ENCODE measurements at regions not wholly inside any gene's neighbourhood (a gene's known extent, or its start where the extent isn't known, plus 50 kb on each side); places are given as distances from the start of the nearest gene placed in this dataset.

DNA sequence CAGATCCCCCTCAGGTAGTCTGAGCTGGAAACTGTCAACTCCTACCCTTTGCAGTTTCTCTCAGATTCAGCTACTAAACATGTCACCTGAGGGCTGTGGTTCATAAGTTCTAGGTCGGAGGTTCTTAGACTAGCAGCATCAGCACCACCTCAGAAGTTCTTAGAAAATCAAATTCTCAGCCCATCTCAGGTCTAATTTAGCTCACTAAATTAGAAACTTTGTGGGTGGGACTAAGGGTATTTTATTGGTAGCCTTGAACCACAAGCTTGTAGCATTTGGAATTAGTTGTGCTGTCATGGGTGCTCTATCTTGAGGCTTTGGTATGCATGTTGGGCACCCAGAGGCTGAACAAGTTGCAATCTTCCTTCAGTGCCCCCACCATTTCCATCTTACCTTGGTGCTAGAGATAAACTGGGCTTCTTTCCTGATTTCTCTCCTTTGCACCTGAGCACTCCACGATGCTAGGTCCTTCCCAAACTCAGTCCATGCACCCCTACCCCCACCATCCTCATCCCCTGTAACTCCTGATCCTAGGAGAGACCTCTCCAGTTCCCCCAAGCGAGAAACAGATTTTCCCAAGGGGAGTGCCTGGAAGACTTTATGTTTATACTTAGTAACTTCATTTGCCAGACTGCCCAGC lies 54.2 kb downstream of the S1PR1 start:
- DNase-seq = no peak

DNA sequence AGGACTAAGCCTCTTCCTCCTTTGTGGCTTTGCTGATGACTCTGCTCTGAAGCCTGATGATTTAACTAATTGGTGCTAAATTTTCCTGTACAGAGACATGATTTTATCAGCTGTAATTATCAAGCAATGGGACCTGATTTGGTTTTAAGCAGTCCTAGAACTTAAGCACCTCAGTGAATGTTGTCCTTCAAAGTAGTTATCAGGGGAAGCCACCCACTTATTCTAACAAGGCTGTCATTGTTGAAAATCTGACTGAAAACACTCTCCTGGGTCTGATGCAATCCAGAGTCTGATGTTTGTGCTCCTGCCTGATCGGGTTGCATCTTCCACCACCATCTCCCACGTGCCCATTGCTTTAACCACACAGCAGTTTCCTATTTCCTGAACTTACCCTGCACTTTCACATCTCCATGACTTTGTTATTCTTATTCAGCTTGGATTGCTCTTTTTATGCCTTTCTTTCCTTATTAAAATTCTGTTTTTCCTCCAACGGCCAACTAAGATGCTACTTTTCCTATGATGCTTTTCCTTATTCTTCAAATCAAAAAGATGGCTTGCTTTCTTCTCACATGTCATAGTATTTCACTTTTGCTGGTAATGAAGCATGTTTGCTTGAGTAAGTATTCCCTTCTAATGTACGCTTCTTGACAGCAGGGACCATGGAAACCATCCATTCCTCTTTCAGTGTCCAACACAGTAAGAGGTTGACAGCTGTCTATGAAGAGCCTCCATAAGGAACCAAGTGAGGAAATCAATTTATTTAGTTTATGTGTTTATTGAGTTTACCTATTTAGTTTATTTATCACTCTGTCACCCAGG lies 55.0 kb downstream of the S1PR1 start:
- DNase-seq = peak; percentile 18

DNA sequence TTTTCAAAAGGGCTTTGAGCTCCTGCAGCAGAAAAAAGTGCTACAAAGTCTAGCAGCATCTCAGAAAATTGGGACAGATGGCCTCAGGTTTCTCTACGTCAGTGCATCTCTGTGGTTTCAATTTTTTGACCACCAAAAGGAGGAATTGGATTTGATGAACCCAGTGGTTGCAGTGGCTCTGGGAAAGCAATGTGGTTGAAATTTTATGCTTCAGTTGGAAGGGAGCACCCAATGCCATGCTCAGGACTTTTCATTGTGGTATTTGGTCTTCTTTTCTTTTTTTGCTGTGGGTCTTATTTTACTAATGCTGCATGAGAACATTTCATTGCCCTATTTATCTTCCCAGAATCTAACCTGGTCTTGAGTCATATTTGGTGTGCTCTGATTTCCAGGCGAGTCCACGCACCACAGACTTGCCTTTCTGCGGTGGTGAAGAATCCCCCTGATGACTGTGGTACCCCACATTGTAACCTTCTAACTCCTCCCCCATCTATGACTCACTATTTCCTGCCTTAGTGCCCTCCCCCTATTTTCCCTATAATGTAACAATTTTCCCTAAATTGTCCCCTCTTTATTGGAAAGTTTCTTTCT lies 56.7 kb downstream of the S1PR1 start:
- no peak for DNase-seq

DNA sequence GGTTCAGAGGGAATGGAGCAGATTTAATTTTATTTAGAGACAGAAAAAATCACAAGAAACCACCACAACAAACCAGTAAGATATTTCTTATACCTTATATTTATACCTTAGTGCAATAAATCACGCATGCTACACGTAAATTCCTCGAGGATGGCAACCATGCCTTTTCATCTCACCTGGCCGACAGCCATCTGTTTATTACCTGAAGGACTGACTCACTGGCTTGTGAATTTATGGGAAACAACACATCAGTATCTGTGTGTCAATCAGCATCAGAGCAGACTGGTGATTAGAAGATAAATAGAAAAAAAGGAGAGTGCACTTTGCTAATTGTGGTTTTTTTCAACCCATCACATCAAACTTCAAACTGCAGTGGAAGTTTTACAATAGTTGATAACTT lies 58.4 kb downstream of the S1PR1 start:
- DNase-seq = peak; percentile 17

DNA sequence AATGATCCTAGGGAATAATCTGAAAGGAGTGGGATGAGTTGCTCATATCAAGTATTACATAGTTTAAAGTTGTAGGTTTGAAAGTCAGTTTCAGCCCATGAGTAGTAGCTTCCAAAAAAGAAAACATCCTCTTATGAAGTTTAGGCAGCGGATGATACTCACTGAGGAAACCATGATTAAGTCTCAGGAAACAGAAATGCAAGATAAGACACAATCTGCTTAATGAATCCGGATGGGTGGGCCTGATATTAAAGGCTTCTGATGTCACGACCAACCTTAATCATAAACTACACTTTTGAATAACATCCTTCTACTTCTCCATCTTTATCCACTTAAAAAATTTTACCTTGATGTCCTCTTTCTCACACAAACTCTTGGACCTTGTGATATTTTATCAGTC lies 61.8 kb downstream of the S1PR1 start:
- DNase-seq = no peak

DNA sequence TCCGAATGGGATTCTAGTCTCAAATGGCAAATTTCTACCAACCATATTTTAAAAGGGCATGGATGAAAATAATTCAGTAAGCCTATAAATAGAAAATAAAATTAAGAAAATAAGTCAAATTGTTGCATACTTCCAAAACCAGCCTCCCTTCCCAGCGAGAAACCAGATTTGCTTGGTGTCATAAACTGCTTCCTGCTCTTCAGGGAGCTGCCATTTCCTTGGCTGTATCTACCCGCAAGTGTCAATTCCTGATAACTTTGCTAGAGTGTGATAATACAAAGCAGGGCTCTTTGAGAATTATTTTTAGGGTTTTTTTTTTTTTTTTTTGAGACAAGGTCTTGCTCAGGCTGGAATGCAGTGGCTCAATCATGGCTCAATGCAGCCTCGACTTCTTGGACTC lies 62.3 kb downstream of the S1PR1 start:
- DNase-seq = no peak

DNA sequence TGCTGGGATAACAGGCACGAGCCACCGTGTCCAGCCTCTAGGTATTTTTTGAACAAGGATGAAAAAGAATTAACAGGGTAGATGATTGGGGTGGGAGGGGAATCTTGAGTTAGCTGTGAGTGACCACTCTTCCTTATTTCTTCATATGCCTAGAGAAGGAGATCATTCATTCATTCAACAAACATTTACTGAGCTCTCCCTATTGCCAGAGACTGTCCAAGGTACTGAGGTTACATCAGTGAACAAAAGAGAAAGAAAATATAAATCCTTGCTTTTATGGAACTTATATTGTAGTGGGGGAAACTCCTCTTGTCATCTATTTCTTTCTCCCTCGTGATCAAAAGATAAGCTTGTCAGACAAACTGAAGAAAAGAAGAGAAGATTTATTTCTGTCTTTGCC lies 62.9 kb downstream of the S1PR1 start:
- no peak for DNase-seq

DNA sequence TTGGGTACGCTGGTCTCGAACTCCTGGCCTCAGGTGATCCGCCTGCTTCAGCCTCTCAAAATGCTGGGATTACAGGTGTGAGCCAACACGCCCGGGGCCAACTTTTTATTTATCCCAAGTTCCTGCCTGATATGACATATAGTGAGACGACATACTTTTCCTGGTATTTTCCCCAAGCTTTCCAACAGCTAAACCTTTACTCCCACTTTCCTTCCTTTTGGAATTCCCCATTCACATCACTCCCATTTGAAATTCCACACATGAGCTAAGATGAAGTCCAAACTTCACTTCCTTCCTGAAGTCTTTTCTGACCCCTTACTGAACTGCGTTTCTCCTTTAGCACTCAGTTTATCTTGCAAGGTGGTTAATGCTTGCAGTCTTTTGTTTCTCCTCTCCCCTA lies 64.1 kb downstream of the S1PR1 start:
- no peak for DNase-seq

DNA sequence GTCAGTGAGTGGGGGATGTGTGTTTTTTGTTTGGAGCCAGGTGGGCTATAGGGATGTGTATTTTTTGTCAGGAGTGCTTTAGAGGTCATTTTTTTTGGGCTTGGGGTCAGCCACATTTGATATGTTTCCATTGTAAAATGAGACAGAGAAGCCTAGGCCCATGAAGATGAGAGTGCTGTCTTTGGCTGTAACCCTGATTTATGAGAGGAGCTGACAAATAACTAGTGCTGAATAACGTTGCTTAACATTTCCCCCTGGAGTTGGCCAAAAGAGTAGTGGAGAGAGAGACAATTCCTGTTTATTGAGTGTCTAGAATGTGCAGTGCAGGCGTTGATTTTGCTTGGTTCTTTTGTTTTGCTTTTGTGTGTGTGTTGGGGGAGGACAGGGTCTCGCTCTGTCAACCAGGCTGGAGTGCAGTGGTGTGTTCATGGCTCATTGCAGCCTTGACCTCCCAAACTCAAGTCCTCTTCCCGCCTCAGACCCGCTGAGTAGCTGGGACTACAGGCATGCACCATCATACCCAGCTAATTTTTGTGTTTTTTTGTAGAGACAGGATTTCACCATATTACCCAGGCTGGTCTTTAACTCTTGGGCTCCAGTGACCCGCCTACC lies 64.7 kb downstream of the S1PR1 start:
- DNase-seq = no peak

DNA sequence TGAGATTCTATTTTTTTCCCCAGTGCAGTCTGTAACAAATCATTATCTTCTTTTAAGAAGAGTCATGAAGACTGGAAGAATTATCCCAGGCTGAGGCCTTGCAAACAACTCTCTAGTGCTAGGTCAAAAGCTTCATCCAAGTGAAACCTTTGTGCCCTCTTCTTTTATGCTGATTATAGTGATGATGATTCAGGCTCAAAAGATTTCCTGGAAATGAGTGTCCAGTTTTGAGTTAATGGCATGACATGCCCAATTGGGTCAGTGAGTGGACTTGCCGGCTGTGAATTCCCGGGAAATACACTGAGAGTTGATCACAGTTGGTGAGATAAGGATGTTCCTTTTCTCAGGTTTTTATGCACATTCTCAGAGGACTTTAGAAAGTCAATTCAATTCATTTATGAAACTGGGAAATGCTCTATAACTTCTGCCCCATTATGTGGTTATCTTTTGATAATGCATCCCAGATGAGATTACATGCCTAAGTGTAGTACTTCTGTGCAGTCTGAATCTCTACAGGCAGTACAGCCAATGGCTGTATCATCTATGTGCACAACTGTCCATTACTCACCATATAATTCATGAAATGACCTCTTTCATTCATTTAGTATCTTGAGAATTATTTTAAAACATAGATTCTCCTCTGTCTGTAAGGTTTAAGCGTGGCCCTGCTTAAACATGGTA lies 66.2 kb downstream of the S1PR1 start:
- DNase-seq = no peak

DNA sequence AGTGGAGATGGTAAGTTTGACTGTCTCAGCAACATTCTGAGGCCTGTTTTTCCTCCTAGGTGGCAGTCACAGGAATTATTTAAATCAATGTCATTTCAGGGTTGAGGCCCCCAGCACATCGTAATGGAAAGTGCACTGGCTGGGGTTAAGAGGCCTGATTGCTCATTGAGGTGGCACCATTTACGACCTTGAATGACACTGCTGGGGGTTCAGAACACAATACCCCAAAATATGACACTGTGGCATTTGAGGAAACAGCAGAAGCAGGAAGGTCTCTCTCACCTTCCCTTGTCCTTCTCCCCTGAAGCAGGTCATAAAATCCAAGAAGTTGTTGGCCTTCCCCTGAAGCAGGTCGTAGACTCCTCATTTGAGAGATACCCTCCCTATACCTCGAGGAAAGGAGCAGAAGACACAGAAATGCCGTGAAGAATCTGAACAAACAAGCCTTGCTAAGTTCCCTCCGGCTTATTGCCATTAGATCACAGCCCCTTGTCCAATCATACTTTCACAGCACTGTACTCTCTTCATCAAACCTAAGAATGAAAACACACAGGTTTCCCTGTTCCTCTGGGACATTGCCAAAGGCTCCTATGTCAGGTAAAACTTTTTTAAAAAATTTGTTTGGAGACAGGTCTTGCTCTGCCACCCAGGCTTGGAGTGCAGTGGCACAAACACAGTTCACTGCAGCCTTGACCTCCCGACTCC lies 71.3 kb downstream of the S1PR1 start:
- no peak for DNase-seq

DNA sequence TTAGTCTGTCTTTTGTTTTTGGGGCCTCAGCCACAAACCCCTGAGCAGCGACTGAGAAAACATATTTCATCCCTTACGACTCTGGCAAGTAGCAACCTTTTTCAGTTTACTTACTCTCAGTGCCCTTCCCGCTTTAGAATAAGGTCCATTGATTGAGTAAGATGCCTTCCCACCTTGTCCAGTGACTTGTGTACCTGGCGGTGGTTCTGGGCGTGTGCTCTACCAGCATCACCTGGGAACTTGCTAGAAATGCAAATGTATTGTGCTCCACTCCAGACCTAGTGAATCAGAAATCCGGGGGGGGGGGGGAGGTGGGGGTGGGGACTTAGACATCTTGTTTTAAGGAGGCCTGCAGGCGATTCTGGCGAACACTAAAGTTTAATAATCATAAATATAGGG lies 72.1 kb downstream of the S1PR1 start:
- no peak for DNase-seq

DNA sequence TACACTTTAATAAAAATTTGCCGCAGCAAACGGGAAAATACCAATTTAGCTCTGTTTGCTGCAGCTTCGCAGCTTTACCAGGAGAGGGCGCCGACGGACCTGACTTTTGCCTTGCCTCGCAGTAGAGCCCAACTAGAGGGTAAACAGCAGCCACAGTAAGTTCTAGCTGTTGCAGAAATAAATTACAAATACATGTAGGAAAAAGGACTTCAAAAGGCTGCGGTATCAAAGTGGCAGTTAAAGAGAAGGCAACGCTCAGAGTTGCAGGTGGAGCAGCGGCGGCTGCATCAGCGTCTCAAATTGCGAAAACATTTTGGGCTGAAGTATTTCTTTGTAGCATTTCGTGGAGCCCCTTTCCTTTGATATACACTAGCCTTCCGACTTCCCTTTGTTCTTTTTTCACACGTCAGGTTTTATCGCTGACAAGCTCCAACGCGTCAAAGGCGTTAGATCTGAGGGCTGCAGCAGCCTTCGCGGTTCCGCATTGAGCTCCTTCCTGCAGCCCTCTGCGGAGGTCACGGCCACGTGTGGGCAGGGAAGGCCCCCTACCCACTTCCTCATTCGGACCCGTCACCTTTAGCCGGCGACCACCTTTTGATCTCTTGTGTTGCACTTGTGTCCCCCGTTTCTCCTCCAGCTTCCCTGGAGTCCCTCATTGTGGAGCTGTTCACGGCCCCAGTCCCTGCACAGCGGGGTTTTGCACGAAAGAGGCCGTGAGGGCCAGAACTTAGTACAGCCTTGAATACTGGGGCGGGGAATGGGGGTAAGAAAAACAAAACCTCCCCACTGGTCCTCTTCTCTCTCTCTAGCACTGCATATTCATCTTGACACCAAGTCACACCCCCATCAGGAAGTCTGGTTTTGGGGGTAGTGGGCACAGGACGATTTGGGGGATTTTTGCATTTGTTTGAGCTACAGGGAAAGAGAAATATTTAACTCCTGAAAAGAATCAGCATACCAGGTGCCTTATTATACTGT lies 72.8 kb downstream of the S1PR1 start:
- DNase-seq = peak; percentile 65

DNA sequence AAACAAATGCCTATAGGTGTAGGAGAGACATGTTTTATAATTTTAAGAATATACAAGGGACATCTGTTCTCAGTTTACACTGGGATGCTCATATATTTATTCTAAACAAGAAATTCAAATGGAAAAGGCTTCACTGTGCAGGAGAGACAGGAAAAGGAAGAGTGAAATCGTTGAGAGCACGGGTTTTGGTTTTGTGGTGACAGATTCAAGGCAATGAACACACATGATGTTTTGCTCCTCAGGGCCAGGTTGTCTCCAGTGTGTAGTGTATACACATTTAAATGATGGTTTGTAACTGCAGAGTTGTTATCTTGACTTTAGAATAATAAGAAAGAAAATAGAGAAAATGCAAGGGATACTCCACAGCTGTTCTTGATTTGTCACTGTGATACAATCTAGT lies 73.7 kb downstream of the S1PR1 start:
- DNase-seq = no peak

DNA sequence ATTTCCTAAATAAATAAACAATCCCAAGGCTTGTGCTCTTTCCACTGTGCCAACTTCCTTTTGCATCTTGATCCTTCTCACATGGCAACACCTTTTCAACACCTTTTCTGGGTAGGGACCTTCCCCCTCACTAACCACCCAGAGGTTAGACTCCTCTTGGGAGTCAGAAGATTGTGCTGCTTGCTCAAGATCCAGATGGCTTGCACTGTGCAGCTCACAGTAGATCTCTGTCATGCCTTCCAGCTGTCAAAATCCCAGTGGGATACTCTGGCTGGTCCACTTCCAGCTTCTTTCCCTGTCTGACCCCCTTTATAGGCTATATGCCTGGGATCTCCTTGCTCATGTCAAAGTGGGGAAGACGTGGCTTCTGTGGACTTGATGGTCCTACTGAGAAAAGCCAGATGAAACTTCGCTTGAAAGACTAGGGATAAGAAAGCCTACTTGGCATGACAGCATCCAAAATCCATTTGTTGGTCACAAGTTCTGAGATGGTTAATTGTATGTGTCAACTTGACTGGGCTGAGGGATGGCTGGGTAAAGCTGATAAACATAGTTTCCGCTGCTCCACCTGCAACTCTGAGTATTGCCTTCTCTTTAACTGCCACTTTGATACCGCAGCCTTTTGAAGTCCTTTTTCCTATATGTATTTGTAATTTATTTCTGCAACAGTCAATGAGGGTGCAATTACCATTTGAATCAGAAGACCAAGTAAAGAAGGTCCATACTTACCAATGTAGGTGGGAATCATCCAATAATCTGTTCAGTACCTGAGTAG lies 74.5 kb downstream of the S1PR1 start:
- no peak for DNase-seq

DNA sequence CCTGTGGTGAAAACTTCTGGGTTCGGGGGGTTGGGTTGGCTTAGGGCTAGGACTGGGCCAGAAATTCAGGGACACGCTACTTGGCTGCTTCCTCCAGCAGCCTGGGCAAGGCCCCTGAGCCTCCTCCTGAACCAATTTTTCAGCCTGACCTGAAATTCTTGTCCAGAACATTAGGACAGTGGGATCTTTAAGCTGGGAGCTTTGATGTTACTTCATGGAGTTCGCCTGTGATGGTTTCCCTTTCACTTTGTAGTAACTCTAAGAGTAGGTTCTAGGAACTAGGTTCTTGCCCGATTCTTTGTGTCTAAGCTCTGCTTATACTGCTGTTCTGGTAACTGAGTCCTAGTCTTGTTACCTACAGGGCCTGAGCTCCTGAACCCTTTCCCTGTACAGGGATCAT lies 75.3 kb downstream of the S1PR1 start:
- DNase-seq = no peak

DNA sequence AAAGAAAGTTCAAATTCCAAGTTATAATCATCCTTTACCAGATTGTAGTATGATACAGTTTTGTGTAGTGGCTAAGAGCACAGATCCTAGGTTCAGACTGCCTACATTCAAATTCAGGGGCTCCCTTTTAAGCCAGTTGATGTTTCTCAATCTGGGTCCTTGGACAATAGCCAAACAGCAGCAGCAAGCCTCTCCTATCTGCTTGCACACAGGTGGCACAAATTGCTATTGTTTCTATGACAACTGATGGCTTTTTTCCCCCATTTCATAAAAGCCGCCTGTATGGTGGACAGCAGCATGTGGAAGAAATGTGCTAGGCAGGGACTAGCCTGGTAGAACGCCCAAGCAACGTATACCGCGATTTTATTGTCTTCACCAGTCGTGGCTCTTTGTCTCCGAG lies 76.5 kb downstream of the S1PR1 start:
- DNase-seq = peak; percentile 18

DNA sequence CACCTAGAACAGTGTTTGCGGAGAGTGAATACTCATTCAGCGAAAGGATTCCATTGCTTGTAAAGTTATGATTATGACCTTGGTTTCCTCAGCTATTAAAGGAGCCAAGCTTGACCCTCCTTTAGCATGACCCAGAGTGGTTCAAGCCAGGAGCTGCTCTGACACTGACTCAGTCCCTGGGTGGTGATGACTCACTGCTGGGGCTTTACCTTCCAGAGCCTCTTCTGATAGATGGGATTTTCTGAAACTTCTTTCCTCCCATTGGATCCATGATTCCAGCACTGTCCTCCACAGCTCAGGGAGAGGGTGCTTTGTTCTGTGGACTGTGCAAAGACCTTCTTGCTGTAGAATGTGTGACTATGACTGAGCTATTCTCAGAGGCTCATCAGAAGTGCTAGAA lies 77.4 kb downstream of the S1PR1 start:
- DNase-seq = no peak

DNA sequence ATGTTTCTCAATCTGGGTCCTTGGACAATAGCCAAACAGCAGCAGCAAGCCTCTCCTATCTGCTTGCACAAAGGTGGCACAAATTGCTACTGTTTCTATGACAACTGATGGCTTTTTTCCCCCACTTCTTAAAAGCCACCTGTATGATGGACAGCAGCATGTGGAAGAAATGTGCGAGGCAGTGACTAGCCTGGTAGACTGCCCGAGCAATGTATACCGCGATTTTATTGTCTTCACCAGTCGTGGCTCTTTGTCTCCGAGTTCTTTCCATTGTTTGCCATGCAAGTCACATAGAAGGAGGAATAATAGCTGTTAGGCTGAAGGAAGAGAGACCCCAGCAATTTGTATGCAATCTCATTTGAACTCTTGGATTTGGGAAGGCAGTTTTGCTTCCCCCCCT lies 79.4 kb downstream of the S1PR1 start:
- peak; percentile 98 for DNase-seq

DNA sequence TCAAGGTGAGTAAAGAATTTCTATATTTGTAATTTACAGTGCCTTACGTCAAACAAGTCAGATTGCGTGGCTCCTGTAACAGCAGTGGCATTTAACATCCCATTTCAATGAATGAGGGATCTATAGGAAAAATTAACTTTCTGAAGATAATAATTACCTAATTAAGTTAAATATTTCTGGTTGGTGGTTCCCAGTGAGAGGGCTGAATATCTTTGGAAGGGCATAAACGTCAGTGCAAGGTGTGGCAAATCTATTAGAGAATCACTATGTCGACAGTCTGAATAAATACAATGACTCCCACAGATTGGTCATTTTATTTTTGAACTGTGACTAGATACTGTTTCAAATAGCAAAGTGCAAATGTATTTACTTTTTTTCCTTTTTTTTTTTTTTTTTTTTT lies 80.0 kb downstream of the S1PR1 start:
- DNase-seq = peak; percentile 58

DNA sequence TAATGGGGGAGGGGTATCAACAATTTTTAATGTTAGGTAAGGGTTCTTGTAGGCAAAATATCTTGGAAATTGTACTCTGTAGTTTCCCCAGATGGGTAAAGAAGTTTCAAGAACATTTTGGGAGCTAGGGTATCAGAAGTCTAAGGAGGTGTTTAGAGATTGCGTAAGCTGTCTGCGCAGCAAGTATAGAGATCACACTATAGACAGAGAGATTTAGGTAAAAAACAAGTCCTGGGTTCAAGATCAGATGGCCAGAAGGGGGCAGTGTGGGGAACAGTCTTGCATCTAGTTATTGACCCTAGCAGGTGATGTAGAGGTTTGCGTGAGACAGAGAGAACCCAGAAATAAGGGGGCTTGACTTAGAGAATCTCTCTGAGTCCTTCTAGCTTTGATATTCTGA lies 80.8 kb downstream of the S1PR1 start:
- DNase-seq = no peak
